PC-3 (cell line): ENCODE measurements at regions not wholly inside any gene's neighbourhood (a gene's known extent, or its start where the extent isn't known, plus 50 kb on each side); places are given as distances from the start of the nearest gene placed in this dataset.

ENCODE experiments used
- ATAC-seq: fragments of 200-7000 bp; cut with Tn5 transposase; 2 replicates; pipeline ENCODE4 v1.9.1; 2020; ENCODE audit warnings: mild to moderate bottlenecking, moderate library complexity
- BruUV-seq: library from RNA; stranded (reverse); fragments of 400-500 nt; replicated peaks from 2 replicates; lab custom pipeline; 2021; lab: Mats Ljungman, UMichigan
- CTCF ChIA-PET: fragments of 300-600 bp; sonication (Branson Sonifier 250); formaldehyde crosslinking; loops from one replicate; lab custom pipeline; 2022; ENCODE audit warnings: antibody characterized with exemption; lab: Charles Lee
- POLR2A ChIA-PET: fragments of 300-600 bp; sonication (Branson Sonifier 250); formaldehyde crosslinking; loops from one replicate; lab custom pipeline; 2022; ENCODE audit warnings: antibody characterized with exemption; ENCODE audit not compliant: unreplicated experiment; lab: Charles Lee
- DNase-seq: peaks from one replicate; pipeline ENCODE4 v3.0.0-alpha.2; 2015
- H2AFZ ChIP-seq: fragments of 300-600 bp; sonication (generic); 2 replicates; pipeline ENCODE4 v1.6.0; 2016; ENCODE audit warnings: antibody characterized with exemption, low read length
- H3F3A ChIP-seq: fragments of 300-600 bp; sonication (generic); one replicate; pipeline ENCODE4 v1.6.0; 2017; ENCODE audit warnings: antibody characterized with exemption, low read length, control low read depth, mild to moderate bottlenecking; ENCODE audit not compliant: unreplicated experiment
- H3K27ac ChIP-seq: fragments of 300-600 bp; sonication (generic); 2 replicates; pipeline ENCODE4 v1.5.1; 2016; ENCODE audit warnings: mild to moderate bottlenecking, low read length
- H3K27me3 ChIP-seq: fragments of 300-600 bp; sonication (generic); 2 replicates; pipeline ENCODE4 v1.6.1; 2016; ENCODE audit warnings: low read length, mixed read lengths
- H3K36me3 ChIP-seq: fragments of 300-600 bp; sonication (generic); 2 replicates; pipeline ENCODE4 v1.6.1; 2016; ENCODE audit warnings: low read depth, mixed run types, low read length, mixed read lengths
- H3K4me1 ChIP-seq: fragments of 300-600 bp; sonication (generic); 2 replicates; pipeline ENCODE4 v1.5.1; 2016; ENCODE audit warnings: low read length; ENCODE audit not compliant: insufficient read depth
- H3K4me2 ChIP-seq: fragments of 300-600 bp; sonication (generic); 2 replicates; pipeline ENCODE4 v1.6.0; 2016; ENCODE audit warnings: low read length
- H3K4me3 ChIP-seq: fragments of 300-600 bp; sonication (generic); 2 replicates; pipeline ENCODE4 v1.5.1; 2016; ENCODE audit warnings: mild to moderate bottlenecking, low read length, mixed read lengths
- H3K79me2 ChIP-seq: fragments of 300-600 bp; sonication (generic); 2 replicates; pipeline ENCODE4 v1.6.1; 2017; ENCODE audit warnings: low read length, mixed read lengths
- H3K9ac ChIP-seq: fragments of 300-600 bp; sonication (generic); 2 replicates; pipeline ENCODE4 v1.6.0; 2016; ENCODE audit warnings: mild to moderate bottlenecking, low read length
- H3K9me2 ChIP-seq: fragments of 300-600 bp; sonication (generic); replicated peaks from 2 replicates; pipeline ENCODE4 v1.6.1; 2016; ENCODE audit warnings: mixed run types, low read length, mixed read lengths
- H3K9me3 ChIP-seq: fragments of 300-600 bp; sonication (generic); 2 replicates; pipeline ENCODE4 v1.6.1; 2016; ENCODE audit warnings: low read length, mixed read lengths
- H4K20me1 ChIP-seq: fragments of 300-600 bp; sonication (generic); 2 replicates; pipeline ENCODE4 v1.6.1; 2016; ENCODE audit warnings: low read length, mixed read lengths
- CTCF ChIP-seq: fragments of 300-600 bp; sonication (generic); conservative IDR thresholded peaks from 2 replicates; pipeline ENCODE4 v1.5.1; 2017; ENCODE audit warnings: antibody characterized with exemption, low read depth, mild to moderate bottlenecking, low read length
- EZH2 ChIP-seq: fragments of 300-600 bp; sonication (generic); IDR thresholded peaks from one replicate; pipeline ENCODE4 v1.6.1; 2017; ENCODE audit warnings: antibody characterized with exemption, mild to moderate bottlenecking, low read length; ENCODE audit not compliant: unreplicated experiment
- EZH2phosphoT487 ChIP-seq: fragments of 300-600 bp; sonication (generic); IDR thresholded peaks from 2 replicates; pipeline ENCODE4 v1.6.1; 2018; ENCODE audit warnings: mild to moderate bottlenecking, antibody characterized with exemption, low read length, borderline replicate concordance
- intact Hi-C: fragments of 100-400 bp; cut with micrococcal nuclease; formaldehyde crosslinking; loops from 2 replicates; pipeline ENCODE4 v1.9.0; 2023

GRCh38 chr6:1222728-1223595, 88.9 kb upstream of the FOXQ1 start:
- intact Hi-C loops, result no loop called here
- Histone ChIP-seq H3K9ac (no peak overlapping the region), H2AFZ (no peak overlapping the region), H3K4me3 (no peak overlapping the region), H3K36me3 (no peaks in the 10 kb centered on the region), H3K4me1 (no peaks in the 10 kb centered on the region), H3K4me2 (no peak overlapping the region), H3K27ac (no peak overlapping the region), H3K27me3 (peaks cover 80% of the 10 kb centered on the region), H3K9me2 (no peaks in the 10 kb centered on the region), H3K9me3 (no peaks in the 10 kb centered on the region), H3F3A (no peaks in the 10 kb centered on the region), H3K79me2 (no peaks in the 10 kb centered on the region), H4K20me1 (no peaks in the 10 kb centered on the region)
- TF ChIP-seq EZH2 (no peak), CTCF (no peak), EZH2phosphoT487 (no peak)
- DNase-seq (no peak), ATAC-seq (no peak)
- POLR2A ChIA-PET, result no interaction called here
- CTCF ChIA-PET, result no interaction called here
- BruUV-seq, result no TSS peak

GRCh38 chr6:1217396-1217795, 94.5 kb upstream of the FOXQ1 start:
- Histone ChIP-seq H3K36me3 (no peaks in the 10 kb centered on the region), H3K4me1 (no peaks in the 10 kb centered on the region), H3K4me2 (no peak overlapping the region), H3F3A (no peaks in the 10 kb centered on the region), H3K27me3 (peaks cover 87% of the 10 kb centered on the region), H3K9me2 (no peaks in the 10 kb centered on the region), H3K79me2 (no peaks in the 10 kb centered on the region), H3K9ac (no peak overlapping the region), H3K4me3 (no peak overlapping the region), H3K9me3 (no peaks in the 10 kb centered on the region), H2AFZ (no peak overlapping the region), H4K20me1 (no peaks in the 10 kb centered on the region), H3K27ac (no peak overlapping the region)
- BruUV-seq, result no TSS peak
- ChIA-PET POLR2A (no interaction called here), CTCF (no interaction called here)
- no peak for ATAC-seq
- no peak for TF ChIP-seq CTCF
- no peak for TF ChIP-seq EZH2
- no peak for TF ChIP-seq EZH2phosphoT487
- intact Hi-C loops, result no loop called here
- DNase-seq, result no peak

- Histone ChIP-seq H3K27ac (no peak overlapping the region), H3K27me3 (peaks cover 84% of the 10 kb centered on the region), H3K79me2 (no peaks in the 10 kb centered on the region), H3F3A (no peaks in the 10 kb centered on the region), H3K36me3 (no peaks in the 10 kb centered on the region), H3K4me3 (no peak overlapping the region), H3K4me1 (no peaks in the 10 kb centered on the region), H3K9me3 (no peaks in the 10 kb centered on the region), H4K20me1 (no peaks in the 10 kb centered on the region), H2AFZ (no peak overlapping the region), H3K9ac (no peak overlapping the region), H3K9me2 (no peaks in the 10 kb centered on the region), H3K4me2 (no peak overlapping the region)
- ChIA-PET CTCF (no interaction called here), POLR2A (interaction anchor here (0.5 kb wide), 1 partner anchor 356 kb away, joined by 5 read pairs; no protein-coding TSS in a partner anchor)
- TF ChIP-seq EZH2phosphoT487 (no peak), EZH2 (no peak), CTCF (no peak)
- DNase-seq (no peak), ATAC-seq (no peak)
- BruUV-seq, result no TSS peak
- intact Hi-C loops, result no loop called here
Measured at GRCh38 chr6:1216488-1216974, 95.4 kb upstream of the FOXQ1 start.
